ENCODE measurements at regions not wholly inside any gene's neighbourhood (a gene's known extent, or its start where the extent isn't known, plus 50 kb on each side); places are given as distances from the start of the nearest gene placed in this dataset.

GRCh38 chr5:105030153-105030552 is 1467.6 kb upstream of the NUDT12 start:
- Histone ChIP-seq H3K79me2 (no peaks in the 10 kb centered on the region), H3K27ac (no peak overlapping the region), H2AFZ (no peak overlapping the region), H3K4me3 (no peak overlapping the region), H3K9me2 (replicated peaks; ENCODE audit: insufficient read depth) (no peaks in the 10 kb centered on the region), H3K27me3 (no peaks in the 10 kb centered on the region), H3K4me2 (no peak overlapping the region), H3K9me3 (ENCODE audit: low read depth) (no peaks in the 10 kb centered on the region), H4K20me1 (ENCODE audit: insufficient read depth, poor library complexity, severe bottlenecking) (no peaks in the 10 kb centered on the region), H3K36me3 (replicated peaks; ENCODE audit: insufficient read depth, low read depth) (no peaks in the 10 kb centered on the region), H3K4me1 (ENCODE audit: insufficient read depth) (peaks cover 4% of the 10 kb centered on the region)
- TF ChIP-seq EZH2phosphoT487 (IDR thresholded peaks at IDR 0.05; ENCODE audit: low read depth, severe bottlenecking, unreplicated experiment) = no peak
- TF ChIP-seq CTCF (IDR thresholded peaks at IDR 0.05; ENCODE audit: poor library complexity) = no peak
- no peak for TF ChIP-seq EZH2 (IDR thresholded peaks at IDR 0.05; ENCODE audit: borderline replicate concordance)
- no peak for DNase-seq (ENCODE audit: low spot score)
- WGBS (ENCODE audit: low lambda C conversion rate, missing lambda C conversion rate) = 73% methylated on average over 2 of the region's 2 CpGs

- H4K20me1 ChIP-seq (ENCODE audit: insufficient read depth, poor library complexity, severe bottlenecking) = no peaks in the 10 kb centered on the region
- H3K36me3 ChIP-seq (replicated peaks; ENCODE audit: insufficient read depth, low read depth) = no peaks in the 10 kb centered on the region
- no peaks in the 10 kb centered on the region for H3K9me2 ChIP-seq (replicated peaks; ENCODE audit: insufficient read depth)
- no peak for DNase-seq (ENCODE audit: low spot score)
- TF ChIP-seq CTCF (IDR thresholded peaks at IDR 0.05; ENCODE audit: poor library complexity) (no peak), EZH2 (IDR thresholded peaks at IDR 0.05; ENCODE audit: borderline replicate concordance) (no peak)
- H3K4me1 ChIP-seq (ENCODE audit: insufficient read depth) = no peaks in the 10 kb centered on the region
- H3K9me3 ChIP-seq (ENCODE audit: low read depth) = no peaks in the 10 kb centered on the region
- WGBS (ENCODE audit: low lambda C conversion rate, missing lambda C conversion rate) = 96% methylated on average over 3 of the region's 3 CpGs
- no peak overlapping the region for H3K4me2 ChIP-seq
- H3K27ac ChIP-seq = no peak overlapping the region
- no peak overlapping the region for H2AFZ ChIP-seq
- H3K27me3 ChIP-seq = no peaks in the 10 kb centered on the region
- no peak overlapping the region for H3K4me3 ChIP-seq
- H3K79me2 ChIP-seq = no peaks in the 10 kb centered on the region
Measured at GRCh38 chr5:105015098-105015497, 1452.5 kb upstream of the NUDT12 start.

GRCh38 chr5:104998572-104998971 is 1436.0 kb upstream of the NUDT12 start:
- H3K79me2 ChIP-seq = no peaks in the 10 kb centered on the region
- WGBS (ENCODE audit: low lambda C conversion rate, missing lambda C conversion rate) = 80% methylated on average over 1 of the region's 1 CpG
- no peaks in the 10 kb centered on the region for H3K36me3 ChIP-seq (replicated peaks; ENCODE audit: insufficient read depth, low read depth)
- no peaks in the 10 kb centered on the region for H3K4me1 ChIP-seq (ENCODE audit: insufficient read depth)
- H2AFZ ChIP-seq = no peak overlapping the region
- no peak overlapping the region for H3K4me3 ChIP-seq
- DNase-seq (ENCODE audit: low spot score) = no peak
- no peaks in the 10 kb centered on the region for H3K9me3 ChIP-seq (ENCODE audit: low read depth)
- TF ChIP-seq EZH2phosphoT487 (IDR thresholded peaks at IDR 0.05; ENCODE audit: low read depth, severe bottlenecking, unreplicated experiment) = no peak
- TF ChIP-seq EZH2 (IDR thresholded peaks at IDR 0.05; ENCODE audit: borderline replicate concordance) = no peak
- TF ChIP-seq CTCF (IDR thresholded peaks at IDR 0.05; ENCODE audit: poor library complexity) = no peak
- no peaks in the 10 kb centered on the region for H3K27me3 ChIP-seq
- no peaks in the 10 kb centered on the region for H3K9me2 ChIP-seq (replicated peaks; ENCODE audit: insufficient read depth)
- H3K4me2 ChIP-seq = no peak overlapping the region
- H3K27ac ChIP-seq = no peak overlapping the region
- H4K20me1 ChIP-seq (ENCODE audit: insufficient read depth, poor library complexity, severe bottlenecking) = no peaks in the 10 kb centered on the region

GRCh38 chr5:104998169-104998568 is 1435.6 kb upstream of the NUDT12 start:
- no peak overlapping the region for H3K4me3 ChIP-seq
- H2AFZ ChIP-seq = no peak overlapping the region
- no peaks in the 10 kb centered on the region for H3K79me2 ChIP-seq
- H3K4me1 ChIP-seq (ENCODE audit: insufficient read depth) = no peaks in the 10 kb centered on the region
- no peak overlapping the region for H3K4me2 ChIP-seq
- no peaks in the 10 kb centered on the region for H3K9me2 ChIP-seq (replicated peaks; ENCODE audit: insufficient read depth)
- H3K9me3 ChIP-seq (ENCODE audit: low read depth) = no peaks in the 10 kb centered on the region
- H3K27ac ChIP-seq = no peak overlapping the region
- no peak for DNase-seq (ENCODE audit: low spot score)
- no peaks in the 10 kb centered on the region for H3K36me3 ChIP-seq (replicated peaks; ENCODE audit: insufficient read depth, low read depth)
- no peak for TF ChIP-seq EZH2phosphoT487 (IDR thresholded peaks at IDR 0.05; ENCODE audit: low read depth, severe bottlenecking, unreplicated experiment)
- no peak for TF ChIP-seq CTCF (IDR thresholded peaks at IDR 0.05; ENCODE audit: poor library complexity)
- no peak for TF ChIP-seq EZH2 (IDR thresholded peaks at IDR 0.05; ENCODE audit: borderline replicate concordance)
- WGBS (ENCODE audit: low lambda C conversion rate, missing lambda C conversion rate) = 41% methylated on average over 1 of the region's 1 CpG
- no peaks in the 10 kb centered on the region for H4K20me1 ChIP-seq (ENCODE audit: insufficient read depth, poor library complexity, severe bottlenecking)
- no peaks in the 10 kb centered on the region for H3K27me3 ChIP-seq
